HEK293T (cell line): ENCODE measurements at regions not wholly inside any gene's neighbourhood (a gene's known extent, or its start where the extent isn't known, plus 50 kb on each side); places are given as distances from the start of the nearest gene placed in this dataset.

Experiments used
- ARNT ChIP-seq: fragments of 450-650 bp; IDR thresholded peaks from 2 replicates; pipeline ENCODE4 v1.6.1; 2017; ENCODE audit warnings: mild to moderate bottlenecking
- BHLHE40 ChIP-seq: fragments of 450-650 bp; IDR thresholded peaks from 2 replicates; pipeline ENCODE4 v1.6.1; 2016; ENCODE audit warnings: mild to moderate bottlenecking, moderate library complexity, borderline replicate concordance
- ELF4 ChIP-seq: fragments of 450-650 bp; IDR thresholded peaks from 2 replicates; pipeline ENCODE4 v1.6.1; 2017; ENCODE audit warnings: antibody characterized with exemption
- FOXA1 ChIP-seq: fragments of 450-650 bp; IDR thresholded peaks from 2 replicates; pipeline ENCODE4 v1.6.1; 2016; ENCODE audit warnings: mild to moderate bottlenecking
- FOXM1 ChIP-seq: fragments of 450-650 bp; IDR thresholded peaks from 2 replicates; pipeline ENCODE4 v1.6.1; 2017; ENCODE audit warnings: mild to moderate bottlenecking, borderline replicate concordance
- NFRKB ChIP-seq: fragments of 450-650 bp; IDR thresholded peaks from 2 replicates; pipeline ENCODE4 v1.6.1; 2016; ENCODE audit warnings: mild to moderate bottlenecking, moderate library complexity
- SUZ12 ChIP-seq: fragments of 450-650 bp; IDR thresholded peaks from 2 replicates; pipeline ENCODE4 v1.6.1; 2016; ENCODE audit warnings: mild to moderate bottlenecking
- TARDBP ChIP-seq: fragments of 450-650 bp; IDR thresholded peaks from 2 replicates; pipeline ENCODE4 v1.6.1; 2016
- ZNF384 ChIP-seq: fragments of 450-650 bp; IDR thresholded peaks from 2 replicates; pipeline ENCODE4 v1.6.1; 2016
- TF ChIP-seq, protein P1 (sequence below): fragments of 450-650 bp; IDR thresholded peaks from 2 replicates; pipeline ENCODE4 v1.6.1; 2016

- TF ChIP-seq NFRKB (no peak), FOXM1 (no peak), ZNF384 (no peak), FOXA1 (no peak), TARDBP (no peak), BHLHE40 (no peak), ELF4 (no peak), ARNT (no peak), SUZ12 (no peak)
- TF ChIP-seq, protein P1, sequence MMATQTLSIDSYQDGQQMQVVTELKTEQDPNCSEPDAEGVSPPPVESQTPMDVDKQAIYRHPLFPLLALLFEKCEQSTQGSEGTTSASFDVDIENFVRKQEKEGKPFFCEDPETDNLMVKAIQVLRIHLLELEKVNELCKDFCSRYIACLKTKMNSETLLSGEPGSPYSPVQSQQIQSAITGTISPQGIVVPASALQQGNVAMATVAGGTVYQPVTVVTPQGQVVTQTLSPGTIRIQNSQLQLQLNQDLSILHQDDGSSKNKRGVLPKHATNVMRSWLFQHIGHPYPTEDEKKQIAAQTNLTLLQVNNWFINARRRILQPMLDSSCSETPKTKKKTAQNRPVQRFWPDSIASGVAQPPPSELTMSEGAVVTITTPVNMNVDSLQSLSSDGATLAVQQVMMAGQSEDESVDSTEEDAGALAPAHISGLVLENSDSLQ: no peak
Measured at GRCh38 chr5:10903786-10904560, 142.9 kb upstream of the DAP start.
